Chondrocyte (in vitro differentiated cells): ENCODE measurements at regions not wholly inside any gene's neighbourhood (a gene's known extent, or its start where the extent isn't known, plus 50 kb on each side); places are given as distances from the start of the nearest gene placed in this dataset.

Source experiments
- DNase-seq: peaks from one replicate; pipeline ENCODE4 v3.0.0; 2021; ENCODE audit warnings: mixed read lengths, low spot score
- H3K27ac Mint-ChIP-seq: one replicate; pipeline ENCODE4 v1.8.0; 2021; ENCODE audit warnings: mild to moderate bottlenecking, moderate library complexity, mixed read lengths; ENCODE audit not compliant: unreplicated experiment
- H3K27me3 Mint-ChIP-seq: 2 replicates; pipeline ENCODE4 v1.8.0; 2021; ENCODE audit warnings: low read depth, mixed read lengths
- H3K36me3 Mint-ChIP-seq: 2 replicates; pipeline ENCODE4 v1.8.0; 2021; ENCODE audit warnings: low read depth, mixed read lengths
- H3K4me1 Mint-ChIP-seq: 2 replicates; pipeline ENCODE4 v1.8.0; 2021; ENCODE audit warnings: low read depth, mild to moderate bottlenecking, mixed read lengths
- H3K4me3 Mint-ChIP-seq: one replicate; pipeline ENCODE4 v1.8.0; 2021; ENCODE audit warnings: mild to moderate bottlenecking, moderate library complexity, mixed read lengths; ENCODE audit not compliant: unreplicated experiment
- H3K9me3 Mint-ChIP-seq: 2 replicates; pipeline ENCODE4 v1.8.0; 2021; ENCODE audit warnings: low read depth, mixed read lengths
- TF ChIP-seq, protein P1 (sequence below): fragments of 200-600 bp; sonication (generic); IDR thresholded peaks from 2 replicates; pipeline ENCODE4 v1.5.0; 2021; ENCODE audit warnings: antibody characterized with exemption, mild to moderate bottlenecking, moderate library complexity

DNA sequence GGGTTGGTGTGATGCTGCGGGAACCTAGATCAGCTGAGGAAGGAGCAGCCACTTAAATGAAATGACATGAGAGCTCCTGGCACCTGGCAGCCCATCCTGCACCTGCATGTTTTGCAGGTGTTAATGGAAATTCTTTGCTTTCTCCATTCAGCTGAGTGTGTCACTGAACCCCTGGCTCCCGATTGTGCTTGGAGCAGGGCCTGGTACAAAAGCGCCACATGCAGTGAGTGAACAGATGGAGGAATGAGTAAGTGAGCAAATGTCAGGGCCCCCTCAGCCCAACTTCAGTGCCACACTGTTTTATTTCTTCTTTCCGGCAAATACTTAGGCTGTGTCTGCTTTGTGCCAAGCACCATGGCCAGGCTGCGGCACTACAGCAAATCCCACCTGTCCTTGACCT is 132.2 kb downstream of the ASB7 start:
- peaks cover 6% of the 10 kb centered on the region for H3K9me3 Mint-ChIP-seq
- H3K36me3 Mint-ChIP-seq: no peaks in the 10 kb centered on the region
- DNase-seq: no peak
- H3K27ac Mint-ChIP-seq: no peak overlapping the region
- H3K4me1 Mint-ChIP-seq: peaks cover 19% of the 10 kb centered on the region
- H3K27me3 Mint-ChIP-seq: no peaks in the 10 kb centered on the region
- TF ChIP-seq, protein P1, sequence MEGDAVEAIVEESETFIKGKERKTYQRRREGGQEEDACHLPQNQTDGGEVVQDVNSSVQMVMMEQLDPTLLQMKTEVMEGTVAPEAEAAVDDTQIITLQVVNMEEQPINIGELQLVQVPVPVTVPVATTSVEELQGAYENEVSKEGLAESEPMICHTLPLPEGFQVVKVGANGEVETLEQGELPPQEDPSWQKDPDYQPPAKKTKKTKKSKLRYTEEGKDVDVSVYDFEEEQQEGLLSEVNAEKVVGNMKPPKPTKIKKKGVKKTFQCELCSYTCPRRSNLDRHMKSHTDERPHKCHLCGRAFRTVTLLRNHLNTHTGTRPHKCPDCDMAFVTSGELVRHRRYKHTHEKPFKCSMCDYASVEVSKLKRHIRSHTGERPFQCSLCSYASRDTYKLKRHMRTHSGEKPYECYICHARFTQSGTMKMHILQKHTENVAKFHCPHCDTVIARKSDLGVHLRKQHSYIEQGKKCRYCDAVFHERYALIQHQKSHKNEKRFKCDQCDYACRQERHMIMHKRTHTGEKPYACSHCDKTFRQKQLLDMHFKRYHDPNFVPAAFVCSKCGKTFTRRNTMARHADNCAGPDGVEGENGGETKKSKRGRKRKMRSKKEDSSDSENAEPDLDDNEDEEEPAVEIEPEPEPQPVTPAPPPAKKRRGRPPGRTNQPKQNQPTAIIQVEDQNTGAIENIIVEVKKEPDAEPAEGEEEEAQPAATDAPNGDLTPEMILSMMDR: no peak
- no peak overlapping the region for H3K4me3 Mint-ChIP-seq

DNA sequence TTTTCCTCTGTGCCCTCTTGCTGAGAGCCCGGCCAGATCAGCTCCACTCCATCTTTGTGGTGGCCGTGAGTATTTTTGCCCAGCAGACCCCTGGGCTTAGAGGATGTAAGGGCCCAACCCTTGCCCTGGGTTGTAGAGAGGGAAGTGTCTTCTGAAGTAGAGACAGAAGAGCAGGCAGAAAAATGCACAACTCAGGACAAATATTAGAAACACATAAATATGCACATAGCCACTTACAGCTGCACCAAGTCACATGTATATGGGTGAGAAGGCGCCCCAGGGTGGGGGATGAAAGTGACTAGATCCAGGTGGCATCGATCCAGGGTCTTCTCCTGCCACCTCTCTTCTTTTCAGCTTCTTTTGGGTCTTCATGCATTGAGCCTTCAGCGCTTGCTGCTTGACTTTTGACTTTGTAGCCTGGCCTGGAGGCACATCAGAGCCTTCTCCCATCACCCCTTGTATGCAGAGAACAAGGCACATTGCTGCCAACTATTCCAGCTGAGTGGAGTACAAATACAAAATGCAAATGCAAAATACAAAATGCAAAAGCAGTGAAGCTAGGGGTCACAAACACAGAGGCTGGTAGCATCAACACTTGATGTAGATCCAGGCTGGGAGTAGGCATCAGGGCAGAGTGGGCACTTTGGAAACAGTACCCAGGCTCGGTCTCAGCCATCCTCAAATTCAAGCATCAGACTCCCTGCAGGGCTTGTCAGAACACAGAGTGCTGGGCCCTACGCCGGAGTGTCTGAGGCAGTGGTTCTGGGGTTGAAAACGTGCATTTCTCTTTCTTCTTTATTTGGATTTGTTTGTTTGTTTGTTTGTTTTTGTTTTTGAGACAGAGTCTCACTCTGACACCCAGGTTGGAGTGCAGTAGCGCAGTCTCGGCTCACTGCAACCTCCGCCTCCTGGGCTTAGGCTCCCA is 133.0 kb downstream of the ASB7 start:
- Mint-ChIP-seq H3K4me3 (no peak overlapping the region), H3K36me3 (no peaks in the 10 kb centered on the region), H3K4me1 (peaks cover 19% of the 10 kb centered on the region), H3K9me3 (peaks cover 6% of the 10 kb centered on the region), H3K27me3 (no peaks in the 10 kb centered on the region), H3K27ac (no peak overlapping the region)
- TF ChIP-seq, protein P1: no peak
- DNase-seq: no peak

DNA sequence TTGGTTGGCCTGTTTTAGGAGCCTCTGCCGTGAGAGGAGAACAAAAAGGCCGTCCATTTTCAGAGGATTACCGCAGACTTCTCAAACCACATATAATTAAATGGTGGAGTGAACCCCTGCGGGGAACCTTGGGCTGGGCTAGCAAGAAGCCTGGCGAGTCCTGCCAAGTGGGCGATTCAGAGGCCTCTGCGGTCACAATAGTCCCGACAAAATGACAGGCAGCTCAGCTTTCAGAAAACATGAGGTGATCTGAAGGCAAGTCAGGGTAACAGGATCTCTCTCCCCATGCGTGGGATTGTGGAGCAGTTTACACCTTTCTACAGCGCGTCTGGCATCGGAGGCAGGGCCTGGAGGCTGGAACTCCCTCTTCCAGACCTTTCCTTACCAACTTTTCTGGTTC is 134.8 kb downstream of the ASB7 start:
- Mint-ChIP-seq H3K27me3 (no peaks in the 10 kb centered on the region), H3K27ac (no peak overlapping the region), H3K9me3 (peaks cover 6% of the 10 kb centered on the region), H3K4me3 (no peak overlapping the region), H3K36me3 (no peaks in the 10 kb centered on the region), H3K4me1 (peaks cover 19% of the 10 kb centered on the region)
- TF ChIP-seq, protein P1: no peak
- no peak for DNase-seq

DNA sequence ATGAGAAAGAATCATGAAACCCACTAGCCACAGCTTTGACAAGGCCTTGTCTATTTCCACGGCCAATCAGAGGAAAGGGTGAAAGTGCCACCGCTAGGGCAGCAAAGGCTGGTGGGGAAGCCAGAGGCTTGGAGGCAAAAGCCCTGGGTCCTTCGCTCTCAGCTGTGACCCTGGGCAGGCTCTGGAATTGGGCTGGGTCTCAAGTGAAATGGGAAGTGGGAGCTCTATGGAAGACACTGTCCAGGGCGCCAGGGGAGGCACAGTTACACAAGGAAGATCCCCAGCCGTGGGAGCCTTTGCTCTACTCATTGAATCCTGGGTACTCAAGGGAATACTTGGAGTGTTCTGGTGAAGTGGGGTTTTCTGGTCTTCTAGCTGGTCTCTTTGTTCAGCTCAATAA is 136.2 kb downstream of the ASB7 start:
- TF ChIP-seq, protein P1: no peak
- no peak for DNase-seq
- Mint-ChIP-seq H3K27ac (no peak overlapping the region), H3K4me3 (no peak overlapping the region), H3K27me3 (no peaks in the 10 kb centered on the region), H3K9me3 (peaks cover 5% of the 10 kb centered on the region), H3K36me3 (no peaks in the 10 kb centered on the region), H3K4me1 (peaks cover 6% of the 10 kb centered on the region)

DNA sequence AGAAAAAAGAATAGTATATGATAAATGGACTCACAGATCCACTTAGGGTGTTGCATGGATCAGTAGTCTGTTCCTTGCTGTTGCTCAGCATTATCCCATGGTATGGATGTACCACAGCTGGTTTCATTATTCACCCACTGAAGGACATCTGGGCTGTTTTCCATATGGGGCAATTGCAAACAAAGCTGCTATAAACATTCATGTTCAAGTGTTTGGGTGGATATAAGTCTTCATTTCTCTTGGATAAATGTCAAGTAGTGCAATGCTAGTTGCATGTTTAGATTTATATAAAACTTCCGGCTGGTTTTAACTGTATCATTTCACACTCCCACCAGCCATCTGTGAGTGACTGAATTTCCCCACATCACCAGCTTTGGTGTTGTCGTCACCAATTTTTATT is 137.7 kb downstream of the ASB7 start:
- Mint-ChIP-seq H3K4me3 (no peak overlapping the region), H3K27me3 (peaks cover 4% of the 10 kb centered on the region), H3K27ac (no peak overlapping the region), H3K36me3 (no peaks in the 10 kb centered on the region), H3K9me3 (no peaks in the 10 kb centered on the region), H3K4me1 (no peaks in the 10 kb centered on the region)
- TF ChIP-seq, protein P1: no peak
- no peak for DNase-seq
